ENCODE measurements at regions not wholly inside any gene's neighbourhood (a gene's known extent, or its start where the extent isn't known, plus 50 kb on each side); places are given as distances from the start of the nearest gene placed in this dataset.
"Not testable (repeated sequence)": the region's sequence is repeated elsewhere in the genome, so short reads cannot be mapped to it uniquely, and the experiment has no call there.

- Histone ChIP-seq H3K9ac (ENCODE audit: low read depth, low read length) (no peak overlapping the region), H3K9me3 (replicated peaks; ENCODE audit: low read length) (no peaks in the 10 kb centered on the region), H3K27me3 (ENCODE audit: control insufficient read depth, insufficient read depth, low read length) (peaks cover 15% of the 10 kb centered on the region)
Measured at GRCh38 chr1:47491341-47491753, 53.5 kb downstream of the FOXD2 start.

DNA sequence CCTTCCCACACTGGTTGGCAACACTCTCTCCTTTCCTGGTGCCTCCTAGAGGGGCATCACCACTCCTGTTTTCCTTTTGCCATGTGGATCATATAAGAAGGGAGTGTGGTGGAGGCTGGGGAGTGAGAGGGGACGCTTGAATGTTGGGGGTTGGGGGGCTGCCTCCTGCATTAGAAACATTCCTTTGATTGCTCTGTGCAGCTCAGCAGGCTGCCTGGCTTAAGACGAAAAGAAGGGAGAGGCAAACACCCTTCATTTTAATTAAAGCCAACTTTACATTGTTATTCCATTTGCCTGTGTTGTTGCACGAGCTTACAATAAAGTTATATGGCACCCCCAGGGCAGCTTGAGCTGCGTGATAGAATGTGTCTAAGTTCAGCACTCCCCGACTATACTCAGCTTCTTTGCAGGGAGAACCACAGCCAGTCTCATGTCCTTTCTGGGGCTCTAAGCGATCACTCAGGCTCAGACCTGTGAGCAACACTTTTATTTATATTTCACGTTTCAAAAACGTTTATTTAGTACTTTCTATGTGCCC is 57.4 kb downstream of the FOXD2 start:
- Histone ChIP-seq H3K4me2 (ENCODE audit: low read length) (no peak overlapping the region), H3K27me3 (ENCODE audit: control insufficient read depth, insufficient read depth, low read length) (peaks cover 15% of the 10 kb centered on the region), H3K4me1 (ENCODE audit: control insufficient read depth, insufficient read depth, low read length) (no peaks in the 10 kb centered on the region), H3K9me3 (replicated peaks; ENCODE audit: low read length) (no peaks in the 10 kb centered on the region), H3K4me3 (ENCODE audit: low read length) (no peak overlapping the region), H3K36me3 (ENCODE audit: insufficient read depth, low read length) (no peaks in the 10 kb centered on the region), H3K9ac (ENCODE audit: low read depth, low read length) (no peak overlapping the region)

More at GRCh38 chr1:47491341-47491753, 53.5 kb downstream of the FOXD2 start:
- H3K4me3 ChIP-seq (ENCODE audit: low read length), result no peak overlapping the region
- no peaks in the 10 kb centered on the region for H3K36me3 ChIP-seq (ENCODE audit: insufficient read depth, low read length)
- no peak overlapping the region for H3K4me2 ChIP-seq (ENCODE audit: low read length)
- no peaks in the 10 kb centered on the region for H3K4me1 ChIP-seq (ENCODE audit: control insufficient read depth, insufficient read depth, low read length)

- no peaks in the 10 kb centered on the region for H3K9me3 ChIP-seq (replicated peaks; ENCODE audit: low read length)
- peaks cover 13% of the 10 kb centered on the region for H3K27me3 ChIP-seq (ENCODE audit: control insufficient read depth, insufficient read depth, low read length)
- no peaks in the 10 kb centered on the region for H3K36me3 ChIP-seq (ENCODE audit: insufficient read depth, low read length)
- no peak overlapping the region for H3K9ac ChIP-seq (ENCODE audit: low read depth, low read length)
- H3K4me2 ChIP-seq (ENCODE audit: low read length), result no peak overlapping the region
- H3K4me3 ChIP-seq (ENCODE audit: low read length), result no peak overlapping the region
- H3K4me1 ChIP-seq (ENCODE audit: control insufficient read depth, insufficient read depth, low read length), result no peaks in the 10 kb centered on the region
Measured at GRCh38 chr1:47498551-47498950, 60.7 kb downstream of the FOXD2 start.

DNA sequence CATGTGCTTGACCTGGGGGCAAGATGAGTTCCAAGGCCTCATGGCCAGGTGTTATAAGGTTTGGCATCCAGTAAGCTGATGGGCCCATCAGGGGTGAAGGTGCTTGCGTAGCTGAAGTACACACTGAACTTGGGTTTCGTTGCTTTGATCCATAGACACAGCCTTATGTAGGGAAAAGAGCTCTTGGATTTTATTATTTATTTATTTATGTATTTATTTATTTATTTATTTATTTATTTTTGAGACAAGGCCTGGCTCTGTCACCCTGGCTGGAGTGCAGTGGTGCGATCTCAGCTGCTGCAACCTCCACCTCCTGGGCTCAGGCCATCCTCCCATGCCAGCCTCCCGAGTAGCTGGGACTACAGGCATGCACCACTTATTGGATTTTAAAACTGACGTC is 63.2 kb downstream of the FOXD2 start:
- Histone ChIP-seq H3K4me1 (ENCODE audit: control insufficient read depth, insufficient read depth, low read length) (no peaks in the 10 kb centered on the region), H3K4me2 (ENCODE audit: low read length) (no peak overlapping the region), H3K9ac (ENCODE audit: low read depth, low read length) (no peak overlapping the region), H3K4me3 (ENCODE audit: low read length) (no peak overlapping the region), H3K27me3 (ENCODE audit: control insufficient read depth, insufficient read depth, low read length) (peaks cover 13% of the 10 kb centered on the region), H3K9me3 (replicated peaks; ENCODE audit: low read length) (no peaks in the 10 kb centered on the region), H3K36me3 (ENCODE audit: insufficient read depth, low read length) (no peaks in the 10 kb centered on the region)

- Histone ChIP-seq H3K9ac (ENCODE audit: low read depth, low read length) (no peak overlapping the region), H3K4me3 (ENCODE audit: low read length) (no peak overlapping the region), H3K27me3 (ENCODE audit: control insufficient read depth, insufficient read depth, low read length) (peaks cover 30% of the 10 kb centered on the region), H3K4me1 (ENCODE audit: control insufficient read depth, insufficient read depth, low read length) (no peaks in the 10 kb centered on the region), H3K9me3 (replicated peaks; ENCODE audit: low read length) (no peaks in the 10 kb centered on the region), H3K36me3 (ENCODE audit: insufficient read depth, low read length) (no peaks in the 10 kb centered on the region), H3K4me2 (ENCODE audit: low read length) (no peak overlapping the region)
Measured at GRCh38 chr1:47502746-47503370, 65.0 kb downstream of the FOXD2 start.

DNA sequence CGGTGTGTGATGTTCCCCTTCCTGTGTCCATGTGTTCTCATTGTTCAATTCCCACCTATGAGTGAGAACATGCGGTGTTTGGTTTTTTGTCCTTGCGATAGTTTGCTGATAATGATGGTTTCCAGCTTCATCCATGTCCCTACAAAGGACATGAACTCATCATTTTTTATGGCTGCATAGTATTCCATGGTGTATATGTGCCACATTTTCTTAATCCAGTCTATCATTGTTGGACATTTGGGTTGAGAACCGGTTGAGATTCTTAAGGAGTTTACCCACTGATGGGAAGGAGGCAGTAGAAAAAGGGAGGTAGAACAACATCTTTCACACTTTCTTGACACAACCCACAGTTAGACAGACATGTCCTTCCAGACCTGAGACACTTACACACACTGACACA is 67.0 kb downstream of the FOXD2 start:
- not testable (repeated sequence) for H3K4me2 ChIP-seq (ENCODE audit: low read length); H3K9ac ChIP-seq (ENCODE audit: low read depth, low read length); H3K9me3 ChIP-seq (replicated peaks; ENCODE audit: low read length); H3K36me3 ChIP-seq (ENCODE audit: insufficient read depth, low read length); H3K4me1 ChIP-seq (ENCODE audit: control insufficient read depth, insufficient read depth, low read length); H3K4me3 ChIP-seq (ENCODE audit: low read length)
- peaks cover 46% of the 10 kb centered on the region for H3K27me3 ChIP-seq (ENCODE audit: control insufficient read depth, insufficient read depth, low read length)

DNA sequence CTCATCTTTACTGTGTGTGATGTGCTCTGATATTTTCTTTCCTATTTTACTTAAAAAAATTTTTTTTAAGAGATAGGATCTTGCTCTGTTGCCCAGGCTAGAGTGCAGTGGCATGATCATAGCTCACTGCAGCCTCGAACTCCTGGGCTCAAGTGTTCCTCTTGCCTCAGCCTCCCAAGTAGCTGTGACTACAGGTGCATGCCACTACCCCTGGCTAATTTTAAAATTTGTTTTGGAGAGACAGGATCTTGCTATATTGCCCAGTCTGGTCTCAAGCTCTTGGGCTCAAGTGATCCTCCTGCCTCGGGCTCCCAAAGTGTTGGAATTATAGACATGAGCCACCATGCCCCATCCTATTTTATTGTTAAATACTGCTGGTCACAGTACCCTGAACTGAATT is 67.4 kb downstream of the FOXD2 start:
- H3K36me3 ChIP-seq (ENCODE audit: insufficient read depth, low read length), result no peaks in the 10 kb centered on the region
- H3K27me3 ChIP-seq (ENCODE audit: control insufficient read depth, insufficient read depth, low read length), result peaks cover 50% of the 10 kb centered on the region
- no peak overlapping the region for H3K9ac ChIP-seq (ENCODE audit: low read depth, low read length)
- H3K4me1 ChIP-seq (ENCODE audit: control insufficient read depth, insufficient read depth, low read length), result no peaks in the 10 kb centered on the region
- no peak overlapping the region for H3K4me2 ChIP-seq (ENCODE audit: low read length)
- no peak overlapping the region for H3K4me3 ChIP-seq (ENCODE audit: low read length)
- H3K9me3 ChIP-seq (replicated peaks; ENCODE audit: low read length), result no peaks in the 10 kb centered on the region

DNA sequence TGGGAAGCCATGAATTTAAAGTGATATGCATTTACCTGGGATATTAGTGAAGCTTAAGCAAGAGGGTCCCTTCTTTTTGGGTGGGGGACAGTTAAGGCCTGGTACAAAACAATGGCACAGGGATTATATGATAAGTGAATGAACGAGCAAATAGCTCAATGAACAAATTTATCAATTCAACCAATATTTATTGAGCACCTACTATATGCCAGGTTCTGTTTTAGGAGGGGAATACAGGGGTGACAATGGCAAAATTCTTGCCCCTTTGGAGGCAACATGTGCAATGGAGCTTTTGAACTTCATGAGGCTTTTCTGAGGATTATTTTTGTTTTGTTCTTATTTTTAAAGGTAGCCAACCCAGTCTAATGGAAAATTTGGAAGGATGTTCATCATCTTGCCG is 68.2 kb downstream of the FOXD2 start:
- Histone ChIP-seq H3K36me3 (ENCODE audit: insufficient read depth, low read length) (no peaks in the 10 kb centered on the region), H3K27me3 (ENCODE audit: control insufficient read depth, insufficient read depth, low read length) (peaks cover 53% of the 10 kb centered on the region), H3K9ac (ENCODE audit: low read depth, low read length) (no peak overlapping the region), H3K4me3 (ENCODE audit: low read length) (no peak overlapping the region), H3K4me2 (ENCODE audit: low read length) (no peak overlapping the region), H3K9me3 (replicated peaks; ENCODE audit: low read length) (no peaks in the 10 kb centered on the region), H3K4me1 (ENCODE audit: control insufficient read depth, insufficient read depth, low read length) (no peaks in the 10 kb centered on the region)

DNA sequence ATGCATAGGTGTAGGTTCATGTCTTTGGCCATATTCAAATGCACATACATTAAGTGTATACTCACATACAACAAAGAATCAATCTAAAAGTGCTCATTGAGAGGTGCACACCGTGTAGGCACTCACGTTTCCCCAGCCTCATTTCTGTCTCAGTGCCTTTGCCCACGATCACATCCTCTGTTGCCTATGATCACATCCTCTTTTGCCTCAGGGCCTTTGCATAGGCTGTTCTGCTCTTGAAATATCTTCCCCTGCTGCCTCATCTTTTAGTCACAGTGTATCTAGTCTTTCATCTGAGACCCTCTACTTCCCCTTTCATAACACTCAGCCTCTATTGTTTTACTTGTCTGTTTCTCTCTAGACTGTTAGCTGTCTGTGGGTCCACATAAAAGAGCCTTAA is 69.3 kb downstream of the FOXD2 start:
- no peak overlapping the region for H3K4me3 ChIP-seq (ENCODE audit: low read length)
- no peaks in the 10 kb centered on the region for H3K36me3 ChIP-seq (ENCODE audit: insufficient read depth, low read length)
- no peaks in the 10 kb centered on the region for H3K4me1 ChIP-seq (ENCODE audit: control insufficient read depth, insufficient read depth, low read length)
- H3K27me3 ChIP-seq (ENCODE audit: control insufficient read depth, insufficient read depth, low read length), result peaks cover 50% of the 10 kb centered on the region
- H3K9me3 ChIP-seq (replicated peaks; ENCODE audit: low read length), result no peaks in the 10 kb centered on the region
- no peak overlapping the region for H3K9ac ChIP-seq (ENCODE audit: low read depth, low read length)
- H3K4me2 ChIP-seq (ENCODE audit: low read length), result no peak overlapping the region

DNA sequence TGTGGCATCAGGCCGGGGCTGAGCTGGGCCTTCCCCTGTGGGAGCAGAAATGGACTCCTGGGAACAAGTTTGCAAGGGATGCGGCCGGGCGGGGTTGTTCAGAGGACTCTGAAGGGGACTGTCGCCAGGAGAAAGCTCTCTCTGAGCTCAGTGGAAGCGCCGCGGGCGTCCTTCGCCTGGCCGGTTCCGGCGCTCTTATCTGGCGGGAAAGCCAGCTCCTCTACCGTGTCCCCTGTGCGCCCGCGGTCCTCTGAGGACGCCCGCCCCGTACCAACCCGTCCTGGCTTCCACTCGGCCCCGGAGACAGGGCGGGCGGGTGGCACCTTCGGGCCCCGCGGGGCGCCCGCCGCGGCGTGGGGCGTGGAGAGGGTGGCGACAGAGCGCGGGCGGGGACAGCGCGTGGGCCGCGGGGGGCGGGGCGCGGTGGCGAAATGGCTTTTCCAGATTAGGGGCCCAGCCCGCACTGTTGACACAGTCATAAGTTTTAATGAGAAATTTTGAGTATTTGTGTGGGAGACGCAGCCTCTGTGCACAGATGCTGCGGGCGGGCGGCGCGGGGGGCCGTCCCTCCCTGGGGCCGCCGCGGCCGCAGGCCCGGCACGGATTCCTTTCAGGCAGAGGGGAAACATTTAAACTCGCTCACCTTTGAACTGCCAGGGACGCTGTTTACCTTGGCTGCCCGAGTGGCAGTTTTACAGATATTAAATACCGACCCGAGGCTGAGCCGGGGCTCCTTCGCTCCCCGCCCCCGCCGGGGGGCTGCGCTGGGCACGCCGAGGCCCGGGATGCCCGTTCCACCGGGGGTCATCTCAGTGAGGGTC is 70.2 kb downstream of the FOXD2 start:
- Histone ChIP-seq H3K4me2 (ENCODE audit: low read length) (peak overlapping the region; percentile 66), H3K9me3 (replicated peaks; ENCODE audit: low read length) (no peaks in the 10 kb centered on the region), H3K36me3 (ENCODE audit: insufficient read depth, low read length) (no peaks in the 10 kb centered on the region), H3K27me3 (ENCODE audit: control insufficient read depth, insufficient read depth, low read length) (peaks cover 52% of the 10 kb centered on the region), H3K4me3 (ENCODE audit: low read length) (peak overlapping the region; percentile 52), H3K9ac (ENCODE audit: low read depth, low read length) (no peak overlapping the region), H3K4me1 (ENCODE audit: control insufficient read depth, insufficient read depth, low read length) (no peaks in the 10 kb centered on the region)

GRCh38 chr1:47508702-47509431 is 71.0 kb downstream of the FOXD2 start:
- Histone ChIP-seq H3K4me2 (ENCODE audit: low read length) (peak overlapping the region; percentile 66), H3K9me3 (replicated peaks; ENCODE audit: low read length) (no peaks in the 10 kb centered on the region), H3K9ac (ENCODE audit: low read depth, low read length) (no peak overlapping the region), H3K4me1 (ENCODE audit: control insufficient read depth, insufficient read depth, low read length) (no peaks in the 10 kb centered on the region), H3K4me3 (ENCODE audit: low read length) (peak overlapping the region; percentile 52), H3K36me3 (ENCODE audit: insufficient read depth, low read length) (no peaks in the 10 kb centered on the region), H3K27me3 (ENCODE audit: control insufficient read depth, insufficient read depth, low read length) (peaks cover 48% of the 10 kb centered on the region)

Data from skeletal muscle satellite cell (primary cell).